ELF-1 (cell line): ENCODE measurements at regions not wholly inside any gene's neighbourhood (a gene's known extent, or its start where the extent isn't known, plus 50 kb on each side); places are given as distances from the start of the nearest gene placed in this dataset.

ENCODE experiments used
- DNase-seq: peaks from one replicate; pipeline ENCODE4 v3.0.0-alpha.2; 2016; ENCODE audit warnings: low read depth, low spot score

- DNase-seq: peak; percentile 5
These were observed 50.2 kb upstream of the BCL11A start for GRCh38 chr2:60603533-60604190.

DNA sequence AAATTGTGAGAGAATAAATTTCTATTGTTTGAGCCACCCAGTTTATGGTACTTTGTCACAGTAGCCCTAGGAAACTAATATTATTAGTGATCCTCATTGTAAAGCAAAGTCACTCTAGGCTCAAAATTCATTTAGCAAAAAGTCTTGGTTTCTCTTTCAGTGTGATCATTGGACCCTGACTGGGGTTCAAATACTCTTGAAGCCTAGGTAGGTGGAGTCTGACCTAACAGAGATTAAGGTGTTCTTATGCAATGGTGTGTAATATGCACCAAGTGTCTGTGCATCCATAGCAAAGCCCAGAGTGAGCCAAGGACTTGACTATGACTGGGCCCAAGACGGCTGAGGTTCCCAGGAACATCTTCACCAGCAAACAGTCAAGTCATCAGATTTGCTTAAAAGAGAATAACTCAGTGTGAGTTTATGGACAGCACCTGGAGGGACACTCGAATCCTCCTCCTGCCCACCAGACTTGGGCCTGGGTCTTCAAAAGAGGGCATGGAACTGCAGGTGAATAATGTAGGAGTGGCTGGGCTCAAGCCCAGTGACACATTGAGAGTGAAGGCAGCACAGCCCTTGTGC, 51.1 kb upstream of the BCL11A start:
- no peak for DNase-seq

GRCh38 chr2:60605866-60606265, 52.4 kb upstream of the BCL11A start:
- DNase-seq: no peak

DNA sequence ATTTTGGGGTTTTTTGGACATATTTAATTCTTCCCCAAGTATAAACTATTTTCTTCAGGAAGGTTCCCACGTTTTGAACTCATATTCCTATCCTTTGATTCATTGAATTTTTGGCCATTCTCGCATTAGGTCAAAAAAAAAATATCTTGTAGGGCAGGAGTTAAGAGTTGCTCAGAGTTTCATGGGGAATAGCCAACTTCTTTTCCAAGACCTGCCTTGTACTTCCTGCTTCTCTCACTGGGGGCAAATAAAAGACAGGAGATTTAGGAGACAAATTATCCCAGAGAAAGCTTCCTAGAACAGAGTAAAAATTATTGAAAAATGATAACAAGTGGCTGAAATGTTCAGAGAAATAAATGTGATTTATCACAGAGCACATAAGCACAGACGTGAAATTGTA, 55.2 kb upstream of the BCL11A start:
- no peak for DNase-seq

DNA sequence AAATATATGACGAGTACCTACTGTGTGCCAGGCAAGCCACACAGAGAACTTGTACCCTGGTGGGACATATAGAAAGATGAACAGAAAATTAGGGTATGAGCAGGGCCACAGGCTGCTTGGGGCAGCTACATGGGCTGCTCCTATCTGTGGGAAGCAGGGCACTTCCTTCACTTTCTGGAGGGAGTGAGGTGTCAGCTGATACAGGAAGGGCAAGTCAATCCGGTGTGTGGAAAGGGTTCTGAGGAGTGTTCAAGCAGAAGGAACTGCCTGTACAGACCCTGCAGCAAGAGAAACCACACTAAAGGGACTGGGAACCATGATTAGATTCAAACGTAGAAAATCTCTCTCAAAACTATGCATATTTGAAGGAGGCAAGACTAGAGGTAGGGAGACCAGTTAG, 58.6 kb upstream of the BCL11A start:
- DNase-seq: no peak

DNA sequence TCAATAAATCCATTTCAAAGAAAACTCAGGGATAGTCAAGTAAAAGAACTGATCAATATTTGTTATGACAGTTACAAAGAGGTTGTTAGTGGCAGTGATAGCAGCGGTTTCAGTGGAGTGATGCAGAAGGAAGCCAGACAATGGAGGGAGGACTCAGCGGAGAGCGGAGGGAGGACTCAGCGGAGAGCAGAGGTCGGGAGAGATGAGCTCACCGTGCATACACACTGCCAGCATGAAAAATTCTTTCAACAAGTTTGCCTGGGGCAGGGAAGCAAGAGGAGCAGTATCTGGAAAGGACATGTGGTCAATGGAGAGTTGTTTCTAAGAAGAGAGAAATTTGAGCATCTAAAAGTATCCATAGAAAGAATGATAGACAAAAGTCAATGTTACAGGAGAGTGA, 60.9 kb upstream of the BCL11A start:
- DNase-seq: no peak

DNA sequence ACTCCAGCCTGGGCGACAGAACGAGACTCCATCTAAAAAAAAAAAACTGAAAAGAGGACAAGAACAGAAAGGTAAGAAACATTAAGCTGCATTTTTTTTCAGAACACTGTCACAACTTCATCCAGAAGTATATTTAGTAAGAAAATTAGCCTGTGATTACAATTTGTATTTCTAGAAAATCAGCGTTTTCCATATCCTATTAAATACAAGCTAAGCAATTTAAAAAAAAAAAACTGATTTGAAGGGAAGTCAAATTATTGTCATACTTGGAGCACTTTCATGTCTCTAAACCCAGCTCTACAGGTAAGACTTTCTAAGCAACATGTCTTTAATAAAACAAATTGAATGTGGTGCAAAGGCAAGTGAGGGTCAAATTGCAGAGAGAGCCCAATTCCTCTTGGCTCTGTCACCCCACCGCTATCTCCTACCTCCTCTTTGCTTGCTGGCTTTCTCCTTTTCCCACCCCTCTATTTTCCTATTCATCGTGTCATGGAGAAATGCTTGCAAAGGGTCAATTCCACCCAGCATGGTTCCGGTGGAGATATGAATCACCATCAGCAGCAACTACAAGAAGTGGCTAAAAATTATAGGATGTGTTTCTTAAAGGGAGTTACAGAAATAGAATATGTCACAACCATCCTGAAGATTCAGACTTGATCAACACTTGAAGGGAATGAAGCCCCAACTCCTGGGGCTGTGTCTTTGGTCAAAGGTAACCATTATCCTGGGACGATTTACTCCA, 68.4 kb upstream of the BCL11A start:
- DNase-seq: no peak

GRCh38 chr2:60623040-60623439, 69.6 kb upstream of the BCL11A start:
- no peak for DNase-seq

DNA sequence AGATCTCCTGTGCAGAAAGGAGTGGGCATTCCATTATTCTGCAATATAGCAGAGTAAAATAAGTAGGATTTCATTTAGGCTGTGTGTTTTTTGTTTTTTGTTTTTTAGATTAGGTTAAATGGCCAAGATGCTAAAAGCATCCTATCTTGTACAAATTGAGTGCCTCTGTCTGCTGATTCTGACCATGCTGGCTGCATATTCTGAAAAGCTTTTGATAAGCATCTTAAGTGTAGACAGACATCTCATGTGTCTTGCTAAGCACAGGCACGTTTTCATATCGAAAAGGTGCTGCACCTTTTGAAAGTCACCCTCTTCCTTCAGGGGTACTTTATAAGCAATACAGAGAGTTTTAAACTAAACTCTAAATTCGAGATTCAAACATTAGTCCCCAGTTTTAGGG, 74.0 kb upstream of the BCL11A start:
- no peak for DNase-seq

- DNase-seq: no peak
These were observed 74.6 kb upstream of the BCL11A start for GRCh38 chr2:60628026-60628425.

DNA sequence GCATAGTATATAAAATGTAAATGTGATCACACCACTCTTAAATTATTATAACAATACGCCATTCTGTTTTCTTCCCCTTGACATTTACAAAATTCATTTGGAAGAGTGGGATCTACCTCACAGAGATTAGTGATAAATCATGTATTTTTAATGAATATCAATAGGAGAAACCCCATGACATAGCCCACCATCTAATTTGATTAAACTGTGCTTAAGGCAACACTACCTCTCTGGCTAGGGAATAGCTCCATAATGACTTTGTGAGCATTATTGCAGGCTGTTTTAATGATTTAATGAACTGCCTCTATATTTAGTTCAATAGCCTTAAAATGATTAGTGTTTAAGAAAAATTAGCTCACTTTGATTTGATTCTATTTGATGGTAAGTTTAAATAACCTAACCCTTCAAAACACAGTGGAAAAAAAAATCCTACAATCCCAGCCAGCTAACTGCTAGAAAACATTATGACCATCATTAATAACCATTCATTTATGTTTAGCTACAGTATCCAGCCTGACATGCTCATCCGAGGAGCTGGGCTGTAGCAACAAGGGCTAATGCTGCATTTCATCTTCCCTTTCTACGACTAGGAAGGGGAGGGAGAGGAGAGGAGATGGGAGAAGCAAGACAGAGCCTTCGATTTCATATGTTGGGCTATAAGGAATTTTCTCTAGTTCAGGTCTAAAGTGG, 75.3 kb upstream of the BCL11A start:
- no peak for DNase-seq

- peak; percentile 4 for DNase-seq
These were observed 75.8 kb upstream of the BCL11A start for GRCh38 chr2:60629305-60629662.

DNA sequence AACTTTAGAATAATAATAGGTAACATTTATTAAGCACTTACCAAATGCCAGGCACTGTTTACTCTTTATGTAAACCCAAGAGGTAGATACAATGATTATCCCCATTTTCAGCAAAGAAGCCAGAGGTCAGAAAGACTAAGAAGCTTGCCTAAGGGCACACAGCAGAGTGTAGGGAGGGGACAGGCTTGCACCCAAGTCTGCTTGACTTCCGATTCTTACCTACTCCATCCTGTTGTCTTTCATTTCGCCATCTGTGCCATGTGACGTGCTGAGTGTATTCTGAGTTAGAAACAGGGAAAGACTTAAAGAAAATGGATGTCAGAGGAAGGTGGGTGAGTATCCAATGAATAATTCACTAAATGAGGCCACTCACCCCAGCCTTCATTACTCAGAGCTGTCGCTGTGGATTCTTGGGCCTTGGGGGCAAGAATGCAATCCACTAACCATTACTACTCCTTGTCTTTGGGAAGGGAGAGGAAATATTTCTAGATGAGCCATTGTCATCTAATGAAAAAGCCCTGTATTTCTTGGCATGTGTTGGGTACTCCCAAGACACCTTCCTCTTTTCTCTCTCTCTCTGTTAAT, 76.4 kb upstream of the BCL11A start:
- peak; percentile 7 for DNase-seq

GRCh38 chr2:60633615-60634014, 80.2 kb upstream of the BCL11A start:
- DNase-seq: peak; percentile 15

GRCh38 chr2:60634438-60634837, 81.0 kb upstream of the BCL11A start:
- DNase-seq: no peak

GRCh38 chr2:60641811-60642788, 88.6 kb upstream of the BCL11A start:
- peak; percentile 12 for DNase-seq

GRCh38 chr2:60643747-60644146, 90.3 kb upstream of the BCL11A start:
- no peak for DNase-seq

- no peak for DNase-seq
These were observed 91.5 kb upstream of the BCL11A start for GRCh38 chr2:60644951-60645350.

- DNase-seq: no peak
These were observed 94.7 kb upstream of the BCL11A start for GRCh38 chr2:60648191-60648590.

DNA sequence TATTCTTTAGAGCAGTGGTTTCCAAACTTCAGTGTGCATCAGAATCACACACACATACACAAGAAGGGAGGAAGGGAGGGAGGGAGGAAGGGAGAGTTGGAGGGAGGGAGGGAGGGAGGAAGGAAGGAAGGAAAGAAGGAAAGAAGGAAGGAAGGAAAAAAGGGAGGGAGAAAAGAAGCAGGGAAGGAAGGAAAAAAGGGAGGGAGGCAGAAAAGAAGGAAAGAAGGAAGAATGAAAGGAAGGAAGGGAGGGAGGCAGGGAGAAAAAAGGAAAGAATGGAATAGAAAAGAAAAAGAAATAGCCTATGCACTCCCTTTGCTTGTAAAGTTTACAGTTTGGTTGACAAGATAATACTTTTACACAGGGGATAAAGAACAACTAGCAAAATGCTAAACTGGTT, 96.3 kb upstream of the BCL11A start:
- DNase-seq: no peak

GRCh38 chr2:60652832-60653340, 99.4 kb upstream of the BCL11A start:
- no peak for DNase-seq
